ENCODE measurements at regions not wholly inside any gene's neighbourhood (a gene's known extent, or its start where the extent isn't known, plus 50 kb on each side); places are given as distances from the start of the nearest gene placed in this dataset.

GRCh38 chr1:234684856-234685255 is 74.9 kb upstream of the IRF2BP2 start:
- DNase-seq (ENCODE audit: low read depth) = no peak
- H3K4me3 ChIP-seq (ENCODE audit: low read depth, low read length) = no peak overlapping the region
- no peak for TF ChIP-seq CTCF (IDR thresholded peaks at IDR 0.05; ENCODE audit: low read depth, low read length, missing control alignments)

- DNase-seq (ENCODE audit: low read depth) = no peak
- no peak for TF ChIP-seq CTCF (IDR thresholded peaks at IDR 0.05; ENCODE audit: low read depth, low read length, missing control alignments)
- no peak overlapping the region for H3K4me3 ChIP-seq (ENCODE audit: low read depth, low read length)
Observed at GRCh38 chr1:234683861-234684632, 74.1 kb upstream of the IRF2BP2 start.

- DNase-seq (ENCODE audit: low read depth) = no peak
- TF ChIP-seq CTCF (IDR thresholded peaks at IDR 0.05; ENCODE audit: low read depth, low read length, missing control alignments) = no peak
- no peak overlapping the region for H3K4me3 ChIP-seq (ENCODE audit: low read depth, low read length)
Observed at GRCh38 chr1:234683127-234683860, 73.3 kb upstream of the IRF2BP2 start.

- H3K4me3 ChIP-seq (ENCODE audit: low read depth, low read length) = no peak overlapping the region
- TF ChIP-seq CTCF (IDR thresholded peaks at IDR 0.05; ENCODE audit: low read depth, low read length, missing control alignments) = no peak
- DNase-seq (ENCODE audit: low read depth) = no peak
Observed at GRCh38 chr1:234681990-234682389, 72.0 kb upstream of the IRF2BP2 start.

- H3K4me3 ChIP-seq (ENCODE audit: low read depth, low read length) = no peak overlapping the region
- no peak for TF ChIP-seq CTCF (IDR thresholded peaks at IDR 0.05; ENCODE audit: low read depth, low read length, missing control alignments)
- no peak for DNase-seq (ENCODE audit: low read depth)
Observed at GRCh38 chr1:234681065-234681464, 71.1 kb upstream of the IRF2BP2 start.

GRCh38 chr1:234680331-234680904 is 70.4 kb upstream of the IRF2BP2 start:
- TF ChIP-seq CTCF (IDR thresholded peaks at IDR 0.05; ENCODE audit: low read depth, low read length, missing control alignments) = no peak
- no peak overlapping the region for H3K4me3 ChIP-seq (ENCODE audit: low read depth, low read length)
- DNase-seq (ENCODE audit: low read depth) = no peak

All from GM12864 (cell line).